GM13976 (cell line): ENCODE measurements at regions not wholly inside any gene's neighbourhood (a gene's known extent, or its start where the extent isn't known, plus 50 kb on each side); places are given as distances from the start of the nearest gene placed in this dataset.

Experiments used
- DNase-seq: peaks from one replicate; pipeline ENCODE4 v3.0.0; 2012; ENCODE audit warnings: low spot score
- in situ Hi-C: fragments of 300-500 bp; cut with MboI; formaldehyde crosslinking; loops from one replicate; pipeline ENCODE4 v1.12.0; 2022; ENCODE audit warnings: low sequenced_read_pairs, mixed read lengths, inconsistent platforms; ENCODE audit not compliant: unreplicated experiment
- TF ChIP-seq, protein P1 (sequence below): IDR thresholded peaks from 2 replicates; pipeline ENCODE4 v1.5.1; 2012; ENCODE audit warnings: borderline replicate concordance, mild to moderate bottlenecking; ENCODE audit not compliant: insufficient read depth; ENCODE audit errors: extremely low read depth, missing control alignments, control extremely low read depth

DNA sequence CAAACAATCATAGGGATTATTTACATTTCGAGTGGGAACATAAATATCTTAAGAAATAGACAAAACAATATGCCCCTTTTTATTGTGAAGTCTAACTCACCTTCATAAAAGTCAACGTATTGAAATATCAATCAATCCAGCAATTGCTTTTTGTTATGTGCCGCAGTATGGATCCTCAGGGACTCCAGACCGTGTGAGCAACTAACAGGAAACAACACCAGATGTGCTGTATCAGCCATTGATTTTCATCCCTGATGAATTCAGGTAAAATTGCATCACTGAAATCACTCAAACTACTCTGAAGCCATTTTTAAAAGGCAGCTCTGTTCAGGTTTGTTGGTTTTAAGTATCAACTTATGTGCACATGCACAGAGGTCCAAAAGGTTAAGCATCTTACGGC, 197.3 kb upstream of the FAT1 start:
- no peak for DNase-seq
- in situ Hi-C loops, result no loop called here
- TF ChIP-seq, protein P1, sequence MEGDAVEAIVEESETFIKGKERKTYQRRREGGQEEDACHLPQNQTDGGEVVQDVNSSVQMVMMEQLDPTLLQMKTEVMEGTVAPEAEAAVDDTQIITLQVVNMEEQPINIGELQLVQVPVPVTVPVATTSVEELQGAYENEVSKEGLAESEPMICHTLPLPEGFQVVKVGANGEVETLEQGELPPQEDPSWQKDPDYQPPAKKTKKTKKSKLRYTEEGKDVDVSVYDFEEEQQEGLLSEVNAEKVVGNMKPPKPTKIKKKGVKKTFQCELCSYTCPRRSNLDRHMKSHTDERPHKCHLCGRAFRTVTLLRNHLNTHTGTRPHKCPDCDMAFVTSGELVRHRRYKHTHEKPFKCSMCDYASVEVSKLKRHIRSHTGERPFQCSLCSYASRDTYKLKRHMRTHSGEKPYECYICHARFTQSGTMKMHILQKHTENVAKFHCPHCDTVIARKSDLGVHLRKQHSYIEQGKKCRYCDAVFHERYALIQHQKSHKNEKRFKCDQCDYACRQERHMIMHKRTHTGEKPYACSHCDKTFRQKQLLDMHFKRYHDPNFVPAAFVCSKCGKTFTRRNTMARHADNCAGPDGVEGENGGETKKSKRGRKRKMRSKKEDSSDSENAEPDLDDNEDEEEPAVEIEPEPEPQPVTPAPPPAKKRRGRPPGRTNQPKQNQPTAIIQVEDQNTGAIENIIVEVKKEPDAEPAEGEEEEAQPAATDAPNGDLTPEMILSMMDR, result no peak

DNA sequence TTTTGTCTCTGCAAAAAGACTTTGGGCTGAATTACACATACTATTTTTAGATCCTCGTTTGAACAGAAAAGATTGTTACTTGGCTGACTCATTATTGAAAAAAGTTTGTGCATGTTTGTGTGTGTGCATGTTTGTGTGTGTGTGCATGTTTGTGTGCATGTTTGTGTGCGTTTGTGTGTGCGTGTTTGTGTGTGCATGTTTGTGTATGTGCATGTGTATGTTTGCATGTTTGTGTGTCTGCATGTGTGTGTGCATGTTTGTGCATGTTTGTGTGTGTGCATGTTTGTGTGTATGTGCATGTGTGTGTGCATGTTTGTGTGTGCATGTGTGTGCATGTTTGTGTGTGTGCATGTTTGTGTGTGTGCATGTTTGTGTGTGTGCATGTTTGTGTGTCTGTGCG, 201.1 kb upstream of the FAT1 start:
- TF ChIP-seq, protein P1, result no peak
- DNase-seq, result no peak
- in situ Hi-C loops, result no loop called here

DNA sequence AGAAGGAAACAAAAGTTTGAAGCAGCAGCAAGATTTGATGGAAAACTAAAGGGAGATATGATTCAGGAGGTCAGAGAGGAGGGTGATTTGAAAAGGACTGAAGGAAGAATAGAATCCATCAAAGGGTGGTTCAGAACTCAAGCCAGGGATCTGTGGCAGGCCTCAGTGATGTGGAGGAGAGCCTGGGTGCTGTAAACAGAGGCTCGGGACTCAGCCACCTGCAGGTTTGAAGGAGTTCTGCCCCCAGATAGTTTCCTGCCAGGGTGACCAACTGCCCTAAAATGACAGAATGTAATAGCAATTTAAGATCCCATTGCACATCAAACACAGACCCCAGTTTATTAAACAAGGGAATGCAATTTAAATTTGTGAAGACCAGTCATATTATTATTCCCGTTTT, 204.0 kb upstream of the FAT1 start:
- TF ChIP-seq, protein P1, result no peak
- in situ Hi-C loops, result no loop called here
- no peak for DNase-seq

DNA sequence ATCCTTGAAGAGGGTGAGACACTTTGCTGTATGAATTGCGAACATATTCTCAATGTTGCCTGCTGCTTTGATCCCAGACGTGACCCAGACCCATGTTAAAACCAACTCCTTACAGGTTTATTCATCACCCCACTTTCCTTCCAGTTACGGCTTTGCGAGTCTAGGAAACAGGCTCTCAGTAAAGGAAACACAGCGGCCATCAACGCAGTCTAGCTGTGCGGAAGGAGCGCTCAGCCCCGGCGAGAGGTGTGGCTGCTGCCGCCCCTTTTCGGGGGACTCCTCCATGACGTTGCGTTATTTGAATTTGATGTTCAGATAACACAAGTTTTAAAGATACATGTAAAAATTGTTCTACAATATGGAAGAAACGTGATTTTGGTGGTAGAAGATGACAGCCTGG, 206.4 kb upstream of the FAT1 start:
- in situ Hi-C loops, result no loop called here
- DNase-seq, result no peak
- TF ChIP-seq, protein P1, result no peak

DNA sequence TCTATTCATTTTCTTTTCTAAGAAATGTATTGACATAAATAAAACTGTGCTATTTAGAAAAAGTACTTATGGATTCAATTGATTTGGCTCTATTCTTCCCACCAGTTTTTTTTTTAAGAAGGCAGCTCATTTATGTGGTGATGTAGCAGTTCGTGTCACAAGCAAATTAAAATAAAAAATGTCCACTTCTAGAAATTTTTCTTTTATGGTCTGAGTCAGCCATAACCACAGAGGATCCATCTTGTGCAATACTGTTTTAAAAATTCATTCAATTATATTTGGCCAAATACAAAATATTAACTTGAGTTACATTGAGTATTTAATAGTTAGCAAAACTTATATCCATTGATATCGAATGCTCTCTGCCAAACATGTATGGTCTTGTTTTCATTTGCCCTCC, 207.9 kb upstream of the FAT1 start:
- no peak for DNase-seq
- TF ChIP-seq, protein P1, result no peak
- in situ Hi-C loops, result no loop called here

DNA sequence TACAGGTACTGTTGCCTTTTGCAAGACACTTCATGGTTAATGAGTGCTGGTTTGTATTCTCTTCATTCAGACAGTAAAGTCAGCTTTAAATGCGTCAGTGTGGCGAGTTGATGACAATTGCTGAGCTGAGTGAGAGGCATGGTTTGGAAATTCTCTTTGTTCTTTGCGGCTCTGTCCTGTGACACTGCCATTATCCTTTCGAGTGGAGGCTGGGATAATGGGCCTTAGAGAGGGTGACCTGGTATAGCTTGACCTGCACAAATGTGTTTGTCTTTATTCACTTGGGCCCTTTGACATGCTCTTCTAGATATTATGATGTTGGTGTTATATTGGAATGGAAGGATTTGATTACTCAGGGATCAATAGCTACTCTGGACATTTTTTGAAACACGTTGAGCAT, 208.5 kb upstream of the FAT1 start:
- TF ChIP-seq, protein P1, result no peak
- in situ Hi-C loops, result no loop called here
- DNase-seq, result no peak

DNA sequence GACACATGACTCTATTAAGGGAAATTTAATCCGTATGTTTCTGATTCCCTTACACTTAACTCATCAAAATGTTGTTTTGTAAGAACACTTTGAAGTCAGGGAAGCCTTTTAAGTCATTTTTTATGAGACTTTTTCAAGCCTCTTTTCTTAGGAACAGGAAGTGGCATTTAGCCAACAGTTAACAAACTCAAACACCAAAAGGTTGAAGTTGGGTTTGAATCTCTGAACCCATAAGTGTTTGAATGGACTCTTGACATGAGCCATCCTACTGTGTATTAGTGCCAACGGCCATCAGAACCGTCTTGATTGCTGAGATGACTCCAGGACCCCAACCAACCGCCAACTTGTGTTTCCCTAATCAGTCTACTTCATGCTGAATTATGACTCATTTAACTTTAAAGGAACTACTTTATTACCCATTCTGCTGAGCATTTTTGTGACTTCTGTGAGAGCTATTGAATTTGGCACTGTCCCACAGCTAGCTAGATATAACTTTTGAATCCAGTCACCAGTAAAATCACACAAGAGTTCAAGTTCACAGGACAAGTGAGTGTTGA, 209.1 kb upstream of the FAT1 start:
- DNase-seq, result no peak
- TF ChIP-seq, protein P1, result no peak
- in situ Hi-C loops, result no loop called here
